IMR-90 (cell line): ENCODE measurements at regions not wholly inside any gene's neighbourhood (a gene's known extent, or its start where the extent isn't known, plus 50 kb on each side); places are given as distances from the start of the nearest gene placed in this dataset.

Source experiments
- FOS ChIP-seq: fragments of 150-350 bp; IDR thresholded peaks from 2 replicates; pipeline ENCODE4 v1.6.1; 2016; ENCODE audit warnings: low read depth, low read length
- MXI1 ChIP-seq: IDR thresholded peaks from 2 replicates; pipeline ENCODE4 v1.6.1; 2012; ENCODE audit warnings: low read depth, mild to moderate bottlenecking, low read length, moderate library complexity, borderline replicate concordance
- NFE2L2 ChIP-seq: fragments of 150-350 bp; IDR thresholded peaks from 2 replicates; pipeline ENCODE4 v1.6.1; 2016; ENCODE audit warnings: low read depth, mild to moderate bottlenecking, low read length
- POLR2A ChIP-seq: IDR thresholded peaks from 2 replicates; pipeline ENCODE4 v1.6.1; 2012; ENCODE audit warnings: mild to moderate bottlenecking, low read depth, low read length
- USF2 ChIP-seq: fragments of 150-350 bp; IDR thresholded peaks from 2 replicates; pipeline ENCODE4 v1.6.1; 2017; ENCODE audit warnings: mild to moderate bottlenecking, antibody characterized with exemption, low read length, low read depth
- TF ChIP-seq, protein P1 (sequence below): conservative IDR thresholded peaks from 2 replicates; pipeline ENCODE4 v1.5.1; 2012; ENCODE audit warnings: mild to moderate bottlenecking, low read depth, low read length, improper control_type of control experiment

- TF ChIP-seq, protein P1, sequence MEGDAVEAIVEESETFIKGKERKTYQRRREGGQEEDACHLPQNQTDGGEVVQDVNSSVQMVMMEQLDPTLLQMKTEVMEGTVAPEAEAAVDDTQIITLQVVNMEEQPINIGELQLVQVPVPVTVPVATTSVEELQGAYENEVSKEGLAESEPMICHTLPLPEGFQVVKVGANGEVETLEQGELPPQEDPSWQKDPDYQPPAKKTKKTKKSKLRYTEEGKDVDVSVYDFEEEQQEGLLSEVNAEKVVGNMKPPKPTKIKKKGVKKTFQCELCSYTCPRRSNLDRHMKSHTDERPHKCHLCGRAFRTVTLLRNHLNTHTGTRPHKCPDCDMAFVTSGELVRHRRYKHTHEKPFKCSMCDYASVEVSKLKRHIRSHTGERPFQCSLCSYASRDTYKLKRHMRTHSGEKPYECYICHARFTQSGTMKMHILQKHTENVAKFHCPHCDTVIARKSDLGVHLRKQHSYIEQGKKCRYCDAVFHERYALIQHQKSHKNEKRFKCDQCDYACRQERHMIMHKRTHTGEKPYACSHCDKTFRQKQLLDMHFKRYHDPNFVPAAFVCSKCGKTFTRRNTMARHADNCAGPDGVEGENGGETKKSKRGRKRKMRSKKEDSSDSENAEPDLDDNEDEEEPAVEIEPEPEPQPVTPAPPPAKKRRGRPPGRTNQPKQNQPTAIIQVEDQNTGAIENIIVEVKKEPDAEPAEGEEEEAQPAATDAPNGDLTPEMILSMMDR, result no peak
- TF ChIP-seq POLR2A (no peak), NFE2L2 (no peak), USF2 (no peak), MXI1 (no peak), FOS (no peak)
Measured at GRCh38 chr18:79621501-79621900, 58.1 kb upstream of the CTDP1 start.
